Superior temporal gyrus (tissue), 1 donor: ENCODE measurements at regions not wholly inside any gene's neighbourhood (a gene's known extent, or its start where the extent isn't known, plus 50 kb on each side); places are given as distances from the start of the nearest gene placed in this dataset.

Source experiments
- DNase-seq: peaks from one replicate; pipeline ENCODE4 v3.0.0-alpha.2; 2016; ENCODE audit errors: extremely low spot score

DNA sequence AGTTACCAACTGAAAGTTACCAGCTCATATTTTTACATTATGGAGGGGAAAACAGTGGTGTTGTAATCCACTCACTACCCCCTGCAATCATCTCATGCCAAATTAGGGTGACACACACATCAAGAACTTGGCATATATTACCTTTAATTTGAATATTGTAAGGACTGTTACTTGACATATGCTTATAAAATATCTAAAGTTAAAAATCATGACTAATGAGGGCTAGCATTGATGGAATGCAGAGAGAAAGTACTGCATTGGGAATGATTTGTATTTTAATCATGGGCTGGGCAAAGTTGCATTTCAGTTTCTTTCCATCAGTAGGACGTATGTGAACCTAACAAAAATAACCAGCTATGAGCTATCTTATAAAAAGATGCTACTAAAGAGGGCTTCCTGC, 517.5 kb upstream of the GRIA3 start:
- DNase-seq, result no peak

DNA sequence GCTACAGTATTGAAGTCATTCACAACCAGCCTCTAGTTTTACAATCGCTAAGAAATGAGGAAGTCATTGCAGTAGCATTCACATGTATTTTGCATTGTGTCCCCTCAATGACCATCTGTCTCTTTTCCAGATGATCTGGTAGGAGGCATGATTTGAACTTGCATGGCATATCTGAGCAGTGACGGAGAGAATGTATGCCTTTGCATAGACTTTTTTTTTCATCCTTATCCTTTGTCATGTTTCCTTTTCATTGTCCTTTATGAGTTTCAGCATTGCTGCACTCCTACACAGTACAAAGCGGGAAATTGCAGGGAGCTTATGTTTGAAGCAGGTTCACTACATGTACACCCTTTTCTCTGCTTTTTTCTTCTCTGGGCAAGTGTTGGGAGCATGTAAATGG, 516.4 kb upstream of the GRIA3 start:
- DNase-seq, result no peak

DNA sequence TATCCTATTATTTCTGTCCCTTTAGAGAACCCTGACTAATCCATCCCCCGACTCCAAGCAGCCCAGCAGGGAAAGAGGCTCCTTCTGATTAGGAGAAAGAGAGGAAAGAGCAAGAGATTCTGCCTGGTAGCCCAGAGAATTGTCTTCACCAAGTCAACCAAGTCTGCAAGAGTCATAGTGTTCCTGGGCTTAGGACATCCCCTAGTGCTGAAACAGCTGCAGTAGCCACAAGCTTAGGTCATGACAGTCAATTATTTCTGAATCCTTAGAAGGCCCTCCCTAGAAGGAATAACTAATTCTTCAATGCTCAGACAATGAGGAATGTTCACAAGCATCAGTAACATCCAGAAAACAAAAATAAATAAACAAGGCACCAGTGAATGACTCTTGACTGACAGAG, 480.3 kb upstream of the GRIA3 start:
- no peak for DNase-seq

DNA sequence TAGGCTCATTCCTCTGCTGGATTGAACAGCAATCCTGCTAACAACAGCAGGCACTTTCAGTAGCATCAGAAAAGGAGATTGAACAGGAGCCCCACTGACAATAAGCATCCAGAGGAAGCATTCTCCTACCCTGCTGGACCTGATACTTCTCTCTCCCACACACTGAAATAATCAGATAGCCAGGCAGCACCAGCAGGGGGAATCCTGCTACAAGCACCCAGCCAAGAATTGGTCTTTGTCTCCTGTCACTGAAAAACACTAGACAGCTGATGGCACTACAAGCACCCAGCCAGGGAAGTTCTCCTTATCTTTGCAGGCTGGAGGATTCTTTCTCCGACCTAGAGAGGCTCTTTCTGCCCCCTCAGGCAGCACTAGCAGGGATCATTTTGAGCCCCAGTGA, 444.3 kb upstream of the GRIA3 start:
- DNase-seq, result no peak

DNA sequence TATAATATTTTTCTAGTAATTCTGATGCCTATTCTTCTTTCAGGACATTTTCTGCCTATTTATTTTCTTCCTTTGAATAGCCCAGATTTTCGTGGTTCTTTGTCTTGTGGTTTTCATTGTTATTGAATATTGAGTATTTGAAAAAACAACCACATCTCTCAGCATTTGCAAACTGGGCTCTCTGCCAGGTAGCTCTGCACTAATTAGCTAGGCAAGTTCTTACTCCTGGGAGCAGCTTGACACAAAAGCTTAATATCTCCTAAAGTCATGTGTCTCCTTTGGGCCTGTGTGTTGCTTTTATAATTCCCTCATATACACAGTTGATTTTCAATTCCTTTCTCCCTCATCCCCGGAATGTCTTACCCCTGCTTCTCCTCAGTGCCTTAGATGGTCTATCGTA, 413.5 kb upstream of the GRIA3 start:
- DNase-seq, result no peak

DNA sequence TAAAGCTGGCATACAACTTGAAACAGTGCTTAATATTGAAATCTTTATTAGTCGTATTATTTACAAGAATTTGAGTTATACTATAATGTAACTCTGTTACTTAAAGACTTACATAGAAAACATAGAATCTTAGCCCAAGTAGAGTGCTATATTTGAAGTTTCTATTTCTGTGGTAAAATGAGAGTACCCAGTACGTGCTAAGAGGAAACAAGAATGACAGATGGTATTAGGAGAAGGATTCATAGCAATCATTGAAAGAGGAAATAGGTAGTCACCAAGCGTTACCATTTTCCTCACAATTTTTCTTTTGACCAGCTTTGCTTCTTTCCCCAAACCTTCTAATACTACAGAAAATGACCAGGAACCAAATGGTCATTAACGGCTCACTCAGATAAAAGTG, 412.1 kb upstream of the GRIA3 start:
- no peak for DNase-seq

DNA sequence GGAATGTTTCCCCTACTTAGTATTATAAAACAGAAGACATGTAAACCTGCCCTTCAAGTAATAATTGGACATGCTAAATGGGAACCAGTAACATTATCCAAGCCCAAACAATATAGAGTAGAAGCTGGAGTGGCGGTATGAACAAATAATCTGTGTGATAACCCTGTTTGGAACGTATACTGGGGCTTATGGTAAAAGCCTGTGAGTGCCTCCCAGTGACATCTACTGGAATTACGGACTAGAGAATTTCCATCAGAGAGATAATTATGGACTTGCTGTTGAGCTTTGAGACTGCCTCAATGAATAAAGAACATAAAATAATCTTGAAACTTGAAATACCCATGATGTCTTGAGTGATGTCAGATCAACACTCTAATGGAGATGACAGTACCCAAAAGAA, 406.3 kb upstream of the GRIA3 start:
- DNase-seq, result no peak

DNA sequence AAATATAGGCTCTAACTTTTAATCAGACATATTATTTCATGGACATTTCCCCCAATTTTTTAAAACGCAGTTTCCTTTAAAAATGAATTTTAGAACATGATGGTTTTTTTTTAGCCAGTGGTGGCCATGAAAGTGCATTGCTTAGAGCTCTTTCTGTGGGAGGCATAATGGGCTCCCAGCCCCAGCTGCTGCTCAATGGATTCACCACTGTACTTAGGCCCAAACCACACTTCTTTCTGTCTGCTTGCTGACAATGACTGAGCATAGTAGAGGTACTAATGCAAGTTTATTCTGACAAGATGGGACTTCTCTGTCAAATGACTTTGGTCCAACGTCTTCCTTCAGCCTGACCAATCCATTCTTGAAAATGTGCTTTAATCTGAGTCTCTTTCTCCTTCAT, 400.2 kb upstream of the GRIA3 start:
- no peak for DNase-seq

DNA sequence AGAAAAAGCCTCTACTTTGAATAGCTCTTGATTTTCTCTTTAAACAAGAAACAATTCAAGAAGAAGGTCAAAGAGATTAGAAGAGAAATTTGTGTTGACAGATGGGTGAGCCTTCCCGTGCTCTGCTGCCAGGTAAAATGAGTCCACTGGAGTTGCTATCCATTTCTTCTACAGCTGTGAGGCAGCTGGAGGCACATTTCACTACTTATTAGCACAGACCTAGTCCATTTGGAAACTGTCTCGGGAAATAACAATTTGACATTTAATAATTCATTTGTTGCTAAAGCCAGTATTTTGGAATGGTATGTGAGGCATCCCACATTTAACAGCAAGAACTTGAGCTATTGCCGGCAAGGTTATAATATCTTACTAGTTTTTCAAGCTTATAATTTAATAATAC, 396.8 kb upstream of the GRIA3 start:
- no peak for DNase-seq

DNA sequence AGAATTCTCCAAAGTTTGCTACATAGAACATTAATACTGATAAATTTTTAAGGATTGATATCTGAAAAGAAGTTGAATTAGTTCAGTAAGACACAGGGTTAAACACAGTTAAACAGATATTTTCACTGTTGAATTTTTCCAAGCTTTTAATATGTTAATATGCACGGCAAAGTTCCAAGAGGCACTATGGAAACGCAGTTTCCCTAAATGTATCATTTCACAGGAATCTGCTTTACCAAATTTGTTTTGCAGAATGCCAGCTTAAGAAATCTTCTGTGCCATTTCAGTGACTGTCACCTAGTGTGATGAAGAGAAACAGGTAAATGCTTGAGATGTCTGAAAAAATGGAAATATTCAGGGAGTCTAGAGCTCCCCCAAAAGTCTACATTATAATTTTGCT, 395.9 kb upstream of the GRIA3 start:
- peak; percentile 7 for DNase-seq

DNA sequence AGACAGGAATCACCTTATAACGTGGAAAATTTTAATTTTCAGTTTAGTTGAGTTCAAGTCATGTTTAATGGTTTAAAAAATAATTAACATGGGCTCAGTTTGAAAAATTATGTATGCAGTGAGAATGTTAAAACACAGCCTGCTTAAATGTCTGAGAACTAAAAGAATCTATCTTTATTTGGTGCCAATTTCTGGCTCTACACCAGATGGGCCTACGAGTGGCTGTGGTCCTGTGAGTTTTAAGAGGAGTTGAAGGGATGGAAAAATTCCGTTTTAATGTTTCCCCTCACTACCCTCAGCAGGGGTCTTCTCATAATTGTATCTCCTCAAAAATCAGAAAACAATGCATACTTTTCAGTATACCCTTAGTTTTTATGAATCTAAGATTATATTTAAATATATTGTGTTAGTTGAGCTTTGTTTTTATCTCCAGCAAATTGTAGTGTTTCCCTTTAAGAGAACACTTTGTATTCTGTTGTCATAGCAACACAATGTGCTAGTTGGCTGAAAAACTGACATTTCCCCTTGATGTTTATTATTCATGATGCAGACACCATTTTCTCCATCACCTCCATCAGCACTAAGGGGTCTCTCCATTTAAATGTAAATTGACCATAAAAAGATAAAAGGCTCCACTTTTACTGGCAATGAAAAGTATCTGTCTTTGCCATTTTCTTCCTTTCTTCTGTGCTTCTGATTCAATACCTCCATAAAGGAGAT, 393.5 kb upstream of the GRIA3 start:
- DNase-seq, result peak; percentile 11

DNA sequence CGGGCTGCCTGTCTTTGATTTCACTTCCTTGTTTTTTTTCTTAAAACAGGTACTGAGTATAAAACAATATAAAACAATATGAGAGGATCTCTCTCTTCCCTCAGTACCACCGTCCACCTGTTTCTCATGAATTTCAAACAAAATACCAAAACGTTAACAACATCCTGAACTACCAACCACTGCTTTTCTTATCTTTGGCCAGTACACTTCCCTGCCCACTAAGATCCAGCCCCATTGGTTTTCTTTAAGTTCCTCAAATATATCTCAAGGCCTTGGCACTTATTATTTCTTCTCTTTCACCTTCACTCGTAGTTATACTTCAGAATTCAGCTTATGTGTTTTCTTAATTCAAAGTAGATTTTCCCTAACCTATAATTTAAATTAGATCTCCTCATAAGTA, 370.2 kb upstream of the GRIA3 start:
- no peak for DNase-seq

DNA sequence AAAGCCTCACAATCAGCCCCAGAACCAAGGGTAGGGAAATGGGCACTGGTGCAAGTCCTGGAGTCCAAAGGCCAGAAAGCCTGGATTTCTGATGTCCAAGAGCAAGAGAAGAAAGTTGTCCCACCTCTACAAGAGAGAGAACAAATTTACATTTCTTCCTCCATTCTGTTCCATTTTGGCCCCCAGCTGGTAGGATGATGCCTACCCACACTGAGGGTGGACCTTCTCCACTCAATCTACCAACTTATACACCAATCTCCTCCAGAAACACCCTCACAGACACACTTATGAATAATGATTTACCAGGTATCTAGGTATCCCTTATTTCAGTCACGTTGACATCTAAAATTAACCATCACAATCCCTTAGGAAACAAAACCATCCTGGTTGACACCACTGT, 367.8 kb upstream of the GRIA3 start:
- no peak for DNase-seq

DNA sequence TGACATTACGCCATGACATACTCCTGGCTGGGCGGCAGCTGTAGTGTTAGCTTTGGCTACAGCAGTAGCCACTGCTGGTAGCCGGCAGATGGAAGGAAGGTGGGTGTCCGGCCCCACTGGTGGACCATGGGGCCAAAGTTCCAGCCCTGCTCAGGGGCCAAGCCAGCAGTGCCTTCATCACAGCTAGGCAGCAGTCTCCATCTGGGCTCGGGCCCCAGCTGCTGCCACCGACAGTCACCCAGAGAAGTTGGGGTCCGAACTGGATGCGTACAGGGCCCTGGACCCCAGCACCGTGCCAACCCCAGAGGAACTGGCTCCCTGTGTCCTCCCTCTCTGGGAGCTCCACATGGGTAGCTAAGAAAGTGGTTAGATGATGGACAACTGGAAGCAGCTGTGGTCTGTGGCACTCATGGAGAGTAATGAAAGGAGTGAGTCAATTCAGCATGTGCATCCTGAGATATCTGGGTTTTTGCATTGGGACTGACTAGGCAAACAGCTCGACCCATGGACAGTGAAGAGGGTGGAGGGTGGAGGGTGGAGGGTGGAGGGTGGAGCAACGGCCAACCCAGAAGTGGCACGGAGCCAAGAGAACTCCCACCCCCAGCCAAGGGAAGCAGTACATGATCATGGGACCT, 366.6 kb upstream of the GRIA3 start:
- no peak for DNase-seq

DNA sequence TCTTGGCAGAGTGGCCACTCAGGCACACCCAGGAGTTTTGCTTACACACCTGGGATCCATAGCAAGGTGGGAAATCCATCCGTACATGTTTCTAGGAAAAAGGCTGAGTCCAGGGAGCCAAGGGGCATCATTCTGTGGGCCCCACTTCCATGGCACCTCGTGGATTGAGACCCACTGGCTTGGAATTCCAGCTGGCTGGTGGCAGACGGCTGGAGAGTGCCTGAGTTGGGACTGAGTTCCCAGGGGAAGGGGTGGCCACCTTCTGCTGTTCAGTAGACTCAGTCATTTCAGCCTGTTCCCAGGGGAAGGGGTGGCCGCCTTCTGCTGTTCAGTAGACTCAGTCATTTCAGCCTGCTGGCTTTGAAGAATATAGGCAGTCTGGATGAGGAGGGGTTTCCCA, 366.0 kb upstream of the GRIA3 start:
- no peak for DNase-seq

DNA sequence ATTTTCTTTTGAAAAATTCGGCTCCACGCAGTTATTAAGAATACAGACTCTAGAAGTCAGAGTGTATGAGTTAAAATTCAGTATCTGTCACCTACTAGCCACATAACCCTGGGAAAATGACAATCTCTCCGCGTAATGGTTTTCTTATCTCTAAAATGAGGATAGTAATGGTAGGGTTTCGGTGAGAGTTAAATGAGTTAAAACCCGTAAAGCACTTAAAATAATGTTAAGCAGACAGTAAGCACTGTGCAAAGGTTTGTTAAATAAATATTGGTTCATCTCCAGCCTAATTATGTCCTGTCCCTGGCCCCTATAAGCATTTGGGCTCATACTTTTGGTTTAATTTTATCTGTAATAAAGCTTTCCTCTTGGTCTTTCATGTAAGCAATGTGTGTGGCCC, 350.8 kb upstream of the GRIA3 start:
- DNase-seq, result no peak

DNA sequence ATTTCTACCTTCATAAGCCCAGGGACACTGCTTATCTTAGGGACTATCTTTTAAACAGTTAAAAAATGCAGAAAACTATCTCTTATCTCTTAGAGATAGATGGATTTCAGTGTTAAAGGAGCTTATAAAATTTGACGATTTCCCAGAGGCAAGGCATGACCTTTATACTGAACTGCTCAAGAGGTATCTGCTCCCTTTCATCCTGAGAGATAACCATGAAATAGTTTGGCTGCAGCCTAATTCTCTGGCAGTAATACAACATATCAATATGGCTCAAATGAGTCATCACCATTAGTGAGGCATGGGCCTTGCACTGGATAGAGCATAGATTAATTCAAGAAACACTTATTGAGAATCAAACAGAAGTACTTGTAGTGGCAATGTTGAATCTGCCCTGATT, 348.2 kb upstream of the GRIA3 start:
- no peak for DNase-seq

DNA sequence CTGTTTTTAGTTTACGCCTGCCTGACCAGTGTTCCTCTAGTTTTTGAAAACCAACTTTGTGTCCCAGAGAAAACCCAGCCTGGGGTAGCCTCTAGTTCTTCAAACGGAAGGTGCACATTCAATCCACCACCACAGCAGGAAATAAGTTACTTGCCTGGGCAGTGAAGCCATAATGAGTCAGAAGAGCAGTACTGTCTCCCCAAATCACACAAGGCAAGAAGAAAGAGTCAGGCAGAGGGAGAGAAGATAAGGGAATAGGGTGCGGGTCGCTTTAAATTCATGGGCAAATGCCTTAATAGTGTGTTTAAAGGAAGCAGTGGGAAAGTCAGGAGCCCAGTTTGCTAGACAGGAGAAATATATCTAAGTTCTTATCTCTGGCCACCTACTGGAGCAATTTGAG, 333.8 kb upstream of the GRIA3 start:
- DNase-seq, result no peak

DNA sequence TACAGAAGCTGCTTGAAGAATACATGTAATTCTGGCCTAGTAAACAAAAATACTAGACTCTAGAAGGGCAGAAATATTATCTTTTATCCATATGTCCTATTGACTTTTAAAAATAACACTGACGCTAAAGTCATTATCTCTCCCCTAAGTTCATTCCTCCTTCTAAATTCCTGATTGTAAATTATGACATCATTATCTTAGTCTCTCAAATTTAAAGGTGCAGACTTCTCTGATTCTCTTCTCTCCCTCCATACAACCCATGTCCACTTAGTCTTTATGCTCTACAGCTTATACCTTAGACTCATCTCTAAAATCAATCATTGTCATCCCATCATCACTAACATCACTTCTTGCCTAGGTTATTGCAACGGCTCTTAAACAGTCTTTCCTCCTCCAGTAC, 327.9 kb upstream of the GRIA3 start:
- DNase-seq, result no peak

DNA sequence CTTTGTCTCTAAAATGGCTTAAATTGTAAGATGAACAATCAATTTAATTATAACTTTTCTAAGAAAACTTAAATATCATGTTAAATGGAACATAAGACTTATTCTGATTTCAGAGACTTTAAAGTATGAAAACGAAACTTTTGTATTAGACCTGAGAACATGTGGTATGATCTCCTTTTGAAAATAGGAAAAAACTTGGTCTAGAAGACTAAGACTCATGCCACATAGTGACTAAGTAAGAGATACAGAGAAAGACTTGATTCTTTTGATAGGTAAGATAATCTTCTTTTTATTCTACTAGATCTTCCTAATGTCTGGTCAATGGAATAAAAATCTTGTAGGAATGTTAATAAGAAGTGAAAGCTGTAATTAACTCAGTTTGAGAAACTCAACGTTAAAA, 326.3 kb upstream of the GRIA3 start:
- no peak for DNase-seq

DNA sequence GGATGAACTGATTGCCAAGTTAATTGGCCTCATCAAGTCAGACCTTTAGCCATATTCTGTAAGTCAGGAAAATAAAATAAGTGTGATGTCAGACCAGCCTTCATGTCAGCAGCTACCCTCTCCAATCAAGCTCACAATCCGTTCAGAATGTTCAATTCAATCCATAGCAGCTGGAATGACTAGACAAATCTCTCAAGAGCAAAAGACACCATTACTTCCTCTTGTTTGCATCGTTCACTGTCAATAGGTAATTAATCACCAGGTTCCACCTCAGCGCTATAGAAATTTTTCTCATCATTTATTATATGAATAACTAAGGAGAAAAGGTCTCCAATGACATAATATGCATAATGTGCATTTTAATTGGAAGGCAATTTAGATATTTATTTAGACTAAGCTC, 321.0 kb upstream of the GRIA3 start:
- no peak for DNase-seq

DNA sequence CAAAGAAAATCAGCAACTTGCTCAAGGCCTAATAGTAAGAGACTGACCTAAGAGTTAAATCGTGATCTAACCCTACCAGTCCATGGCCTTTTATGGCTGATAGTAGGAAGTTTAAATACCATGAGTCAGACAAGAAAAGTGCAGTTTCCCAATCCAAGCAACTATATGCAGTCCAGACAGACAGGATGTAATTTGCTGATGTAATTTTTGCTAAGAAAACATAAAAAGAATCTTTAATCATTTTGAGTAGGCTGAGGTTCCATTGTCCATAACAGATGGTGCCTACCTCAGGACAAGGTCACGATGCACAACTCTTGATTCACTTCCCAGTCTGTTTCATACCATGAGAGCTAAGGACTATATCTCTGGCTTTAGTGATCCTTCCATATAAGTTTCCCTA, 317.5 kb upstream of the GRIA3 start:
- DNase-seq, result no peak

DNA sequence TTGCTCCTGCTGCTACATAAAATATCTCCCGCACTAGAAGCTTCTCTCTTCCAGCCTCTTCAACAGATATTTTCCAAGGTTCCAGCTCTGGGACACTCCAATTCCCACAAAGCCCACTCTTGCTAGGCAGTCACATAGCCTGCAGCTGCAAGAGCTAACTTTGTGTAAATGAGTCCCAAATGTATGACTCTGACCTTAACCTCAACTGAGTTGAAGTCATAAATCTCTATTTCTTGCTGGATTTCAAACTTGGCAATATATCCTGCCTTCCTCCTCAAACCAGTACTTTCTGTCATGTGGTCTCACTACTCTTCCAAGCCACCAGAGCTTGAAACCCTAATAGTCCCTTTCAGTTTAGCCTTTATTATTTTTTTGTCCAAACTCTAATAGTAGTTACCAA, 315.4 kb upstream of the GRIA3 start:
- no peak for DNase-seq

DNA sequence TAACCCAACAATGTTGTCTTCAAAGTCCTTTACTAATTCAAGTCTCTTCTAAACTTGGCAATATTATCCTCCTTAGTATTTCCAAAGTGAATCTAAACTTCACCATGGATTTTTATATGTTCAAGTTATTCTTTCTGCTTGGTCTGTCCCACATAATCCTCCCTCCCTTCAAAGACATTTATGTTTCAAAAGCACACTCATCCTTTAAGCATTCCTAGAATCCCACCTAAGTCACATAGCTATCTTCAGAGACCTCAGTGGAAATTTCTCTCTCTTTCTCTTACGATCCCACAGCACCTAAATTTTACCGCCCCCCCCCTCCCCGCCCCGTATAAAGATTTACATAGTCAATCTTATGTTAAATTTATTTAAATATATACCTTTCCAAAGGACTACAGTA, 314.9 kb upstream of the GRIA3 start:
- DNase-seq, result no peak
